Astrocyte (in vitro differentiated cells and primary cell): ENCODE measurements at regions not wholly inside any gene's neighbourhood (a gene's known extent, or its start where the extent isn't known, plus 50 kb on each side); places are given as distances from the start of the nearest gene placed in this dataset.

Source experiments
- EZH2 ChIP-seq: IDR thresholded peaks from 2 replicates; pipeline ENCODE4 v1.6.1; 2012; ENCODE audit warnings: mild to moderate bottlenecking, low read length, inconsistent platforms; ENCODE audit not compliant: insufficient read depth
- TF ChIP-seq, protein P1 (sequence below): IDR thresholded peaks from 2 replicates; pipeline ENCODE4 v1.5.1; 2011; ENCODE audit warnings: low read depth, mild to moderate bottlenecking, inconsistent platforms, low read length, moderate library complexity; ENCODE audit not compliant: insufficient read depth

GRCh38 chr9:32142074-32142473, 242.4 kb upstream of the ACO1 start:
- TF ChIP-seq, protein P1, sequence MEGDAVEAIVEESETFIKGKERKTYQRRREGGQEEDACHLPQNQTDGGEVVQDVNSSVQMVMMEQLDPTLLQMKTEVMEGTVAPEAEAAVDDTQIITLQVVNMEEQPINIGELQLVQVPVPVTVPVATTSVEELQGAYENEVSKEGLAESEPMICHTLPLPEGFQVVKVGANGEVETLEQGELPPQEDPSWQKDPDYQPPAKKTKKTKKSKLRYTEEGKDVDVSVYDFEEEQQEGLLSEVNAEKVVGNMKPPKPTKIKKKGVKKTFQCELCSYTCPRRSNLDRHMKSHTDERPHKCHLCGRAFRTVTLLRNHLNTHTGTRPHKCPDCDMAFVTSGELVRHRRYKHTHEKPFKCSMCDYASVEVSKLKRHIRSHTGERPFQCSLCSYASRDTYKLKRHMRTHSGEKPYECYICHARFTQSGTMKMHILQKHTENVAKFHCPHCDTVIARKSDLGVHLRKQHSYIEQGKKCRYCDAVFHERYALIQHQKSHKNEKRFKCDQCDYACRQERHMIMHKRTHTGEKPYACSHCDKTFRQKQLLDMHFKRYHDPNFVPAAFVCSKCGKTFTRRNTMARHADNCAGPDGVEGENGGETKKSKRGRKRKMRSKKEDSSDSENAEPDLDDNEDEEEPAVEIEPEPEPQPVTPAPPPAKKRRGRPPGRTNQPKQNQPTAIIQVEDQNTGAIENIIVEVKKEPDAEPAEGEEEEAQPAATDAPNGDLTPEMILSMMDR: no peak
- no peak for TF ChIP-seq EZH2
